Natural killer cell (primary cell): ENCODE measurements at regions not wholly inside any gene's neighbourhood (a gene's known extent, or its start where the extent isn't known, plus 50 kb on each side); places are given as distances from the start of the nearest gene placed in this dataset.

Source experiments
- ATAC-seq, 3 donors: fragments of 150-1000 bp in 2 of 3; fragments of 200-7000 bp in 1 of 3; cut with Tn5 transposase; 1 replicate in 1 of 3; 2 replicates in 2 of 3; pipeline ENCODE4 v1.10.0; 2021; ENCODE audit warnings: mild to moderate bottlenecking in 2 of 3, moderate library complexity in 2 of 3
- DNase-seq, 2 donors: peaks; one replicate each; pipeline versions ENCODE4 v3.0.0 to v3.0.0-alpha.2; 2013 to 2021; ENCODE audit warnings: mixed read lengths in 1 of 2
- H3K27ac ChIP-seq: one replicate; pipeline ENCODE4 v1.5.1; 2013; ENCODE audit warnings: mild to moderate bottlenecking, low read length
- H3K27me3 ChIP-seq: one replicate; pipeline ENCODE4 v1.6.1; 2013; ENCODE audit warnings: low read length; ENCODE audit not compliant: control insufficient read depth, insufficient read depth
- H3K36me3 ChIP-seq: one replicate; pipeline ENCODE4 v1.6.1; 2013; ENCODE audit warnings: low read length; ENCODE audit not compliant: control insufficient read depth, insufficient read depth
- H3K4me1 ChIP-seq: one replicate; pipeline ENCODE4 v1.6.1; 2013; ENCODE audit warnings: low read length; ENCODE audit not compliant: control insufficient read depth, insufficient read depth
- H3K4me3 ChIP-seq: one replicate; pipeline ENCODE4 v1.5.1; 2013; ENCODE audit warnings: low read length
- H3K9me3 ChIP-seq: one replicate; pipeline ENCODE4 v1.6.1; 2013; ENCODE audit warnings: low read length; ENCODE audit not compliant: control insufficient read depth, insufficient read depth
- H3K27ac Mint-ChIP-seq, 2 donors: one replicate each; pipeline ENCODE4 v1.8.0; 2022; ENCODE audit warnings: mild to moderate bottlenecking in 2 of 2, mixed read lengths in 2 of 2, moderate library complexity in 1 of 2
- H3K27me3 Mint-ChIP-seq, 2 donors: one replicate each; pipeline ENCODE4 v1.8.0; 2022; ENCODE audit warnings: low read depth in 2 of 2, mixed read lengths in 2 of 2
- H3K36me3 Mint-ChIP-seq: one replicate; pipeline ENCODE4 v1.8.0; 2022; ENCODE audit warnings: mixed read lengths
- H3K4me1 Mint-ChIP-seq, 2 donors: one replicate each; pipeline ENCODE4 v1.8.0; 2022; ENCODE audit warnings: mixed read lengths in 2 of 2
- H3K4me3 Mint-ChIP-seq: one replicate; pipeline ENCODE4 v1.8.0; 2022; ENCODE audit warnings: mild to moderate bottlenecking, moderate library complexity, mixed read lengths
- H3K9me3 Mint-ChIP-seq, 2 donors: one replicate each; pipeline ENCODE4 v1.8.0; 2022; ENCODE audit warnings: mixed read lengths in 2 of 2
- CTCF ChIP-seq: fragments of 200-600 bp; IDR thresholded peaks from one replicate; pipeline ENCODE4 v1.8.0; 2022; ENCODE audit warnings: antibody characterized with exemption
- WGBS: methylation state at CpG from one replicate; pipeline ENCODE4 v1.1.7; 2013; ENCODE audit warnings: missing lambda C conversion rate; ENCODE audit not compliant: insufficient coverage; 5-methylcytosine and 5-hydroxymethylcytosine counted together
- intact Hi-C: fragments of 100-400 bp; cut with micrococcal nuclease; formaldehyde crosslinking; loops from one replicate; pipeline ENCODE4 v1.14.2; 2022

GRCh38 chr9:106657926-106658325 lies 205.0 kb upstream of the ZNF462 start:
- intact Hi-C loops, result no loop called here
- Histone ChIP-seq H3K4me1 (no peaks in the 10 kb centered on the region), H3K36me3 (no peaks in the 10 kb centered on the region), H3K27me3 (no peaks in the 10 kb centered on the region), H3K4me3 (no peak overlapping the region), H3K9me3 (no peaks in the 10 kb centered on the region), H3K27ac (no peak overlapping the region)
- H3K4me3 Mint-ChIP-seq, result no peak overlapping the region
- DNase-seq, result no peak
- TF ChIP-seq CTCF, result no peak
- ATAC-seq, result no peak
- H3K4me1 Mint-ChIP-seq, result no peaks in the 10 kb centered on the region
- H3K27me3 Mint-ChIP-seq, result peaks cover 0 to 10% of the 10 kb centered on the region in 2 donors
- H3K27ac Mint-ChIP-seq, result no peak overlapping the region
- no peaks in the 10 kb centered on the region for H3K36me3 Mint-ChIP-seq
- peaks cover 5 to 12% of the 10 kb centered on the region in 2 donors for H3K9me3 Mint-ChIP-seq

GRCh38 chr9:106668534-106668933 lies 194.4 kb upstream of the ZNF462 start:
- Mint-ChIP-seq H3K4me3 (no peak overlapping the region), H3K27me3 (no peaks in the 10 kb centered on the region), H3K4me1 (no peaks in the 10 kb centered on the region), H3K27ac (no peak overlapping the region), H3K9me3 (peaks cover 0 to 2% of the 10 kb centered on the region in 2 donors), H3K36me3 (no peaks in the 10 kb centered on the region)
- H3K4me3 ChIP-seq, result no peak overlapping the region
- DNase-seq (no peak), ATAC-seq (no peak)
- no peaks in the 10 kb centered on the region for H3K36me3 ChIP-seq
- TF ChIP-seq CTCF, result no peak
- H3K27me3 ChIP-seq, result no peaks in the 10 kb centered on the region
- H3K9me3 ChIP-seq, result no peaks in the 10 kb centered on the region
- no peaks in the 10 kb centered on the region for H3K4me1 ChIP-seq
- no peak overlapping the region for H3K27ac ChIP-seq
- intact Hi-C loops, result no loop called here
- WGBS, result no CpG with 5 or more reads among the region's 1 CpG

- ATAC-seq (no peak), DNase-seq (no peak)
- Histone ChIP-seq H3K4me3 (no peak overlapping the region), H3K4me1 (no peaks in the 10 kb centered on the region), H3K27me3 (no peaks in the 10 kb centered on the region), H3K36me3 (no peaks in the 10 kb centered on the region), H3K9me3 (no peaks in the 10 kb centered on the region), H3K27ac (no peak overlapping the region)
- no peak for TF ChIP-seq CTCF
- H3K27ac Mint-ChIP-seq, result no peak overlapping the region
- intact Hi-C loops, result no loop called here
- H3K27me3 Mint-ChIP-seq, result no peaks in the 10 kb centered on the region
- H3K4me3 Mint-ChIP-seq, result no peak overlapping the region
- H3K4me1 Mint-ChIP-seq, result no peaks in the 10 kb centered on the region
- 97% methylated on average over 4 of the region's 4 CpGs for WGBS
- H3K36me3 Mint-ChIP-seq, result no peaks in the 10 kb centered on the region
- H3K9me3 Mint-ChIP-seq, result peaks cover 0 to 2% of the 10 kb centered on the region in 2 donors
These were observed 193.1 kb upstream of the ZNF462 start for GRCh38 chr9:106669835-106670234.

GRCh38 chr9:106670418-106670817 lies 192.5 kb upstream of the ZNF462 start:
- Histone ChIP-seq H3K4me1 (no peaks in the 10 kb centered on the region), H3K9me3 (no peaks in the 10 kb centered on the region), H3K27ac (no peak overlapping the region), H3K36me3 (no peaks in the 10 kb centered on the region), H3K27me3 (no peaks in the 10 kb centered on the region), H3K4me3 (no peak overlapping the region)
- DNase-seq (no peak), ATAC-seq (no peak)
- Mint-ChIP-seq H3K4me3 (no peak overlapping the region), H3K36me3 (no peaks in the 10 kb centered on the region), H3K27ac (no peak overlapping the region), H3K27me3 (no peaks in the 10 kb centered on the region), H3K4me1 (no peaks in the 10 kb centered on the region), H3K9me3 (peaks cover 0 to 2% of the 10 kb centered on the region in 2 donors)
- 69% methylated on average over 2 of the region's 2 CpGs for WGBS
- intact Hi-C loops, result no loop called here
- TF ChIP-seq CTCF, result no peak
